HEK293 (cell line): ENCODE measurements at regions not wholly inside any gene's neighbourhood (a gene's known extent, or its start where the extent isn't known, plus 50 kb on each side); places are given as distances from the start of the nearest gene placed in this dataset.

Experiments
- GLIS1 ChIP-seq: fragments of 450-650 bp; formaldehyde crosslinking; IDR thresholded peaks from 2 replicates; pipeline ENCODE4 v1.5.1; 2016; ENCODE audit warnings: missing biosample characterization, missing genetic modification characterization
- ZNF561 ChIP-seq: fragments of 450-650 bp; IDR thresholded peaks from 2 replicates; pipeline ENCODE4 v1.5.1; 2018; ENCODE audit warnings: missing biosample characterization, missing genetic modification characterization, borderline replicate concordance
- TF ChIP-seq, protein P1 (sequence below): fragments of 450-650 bp; formaldehyde crosslinking; IDR thresholded peaks from 2 replicates; pipeline ENCODE4 v1.5.1; 2016; ENCODE audit warnings: missing biosample characterization, missing genetic modification characterization

DNA sequence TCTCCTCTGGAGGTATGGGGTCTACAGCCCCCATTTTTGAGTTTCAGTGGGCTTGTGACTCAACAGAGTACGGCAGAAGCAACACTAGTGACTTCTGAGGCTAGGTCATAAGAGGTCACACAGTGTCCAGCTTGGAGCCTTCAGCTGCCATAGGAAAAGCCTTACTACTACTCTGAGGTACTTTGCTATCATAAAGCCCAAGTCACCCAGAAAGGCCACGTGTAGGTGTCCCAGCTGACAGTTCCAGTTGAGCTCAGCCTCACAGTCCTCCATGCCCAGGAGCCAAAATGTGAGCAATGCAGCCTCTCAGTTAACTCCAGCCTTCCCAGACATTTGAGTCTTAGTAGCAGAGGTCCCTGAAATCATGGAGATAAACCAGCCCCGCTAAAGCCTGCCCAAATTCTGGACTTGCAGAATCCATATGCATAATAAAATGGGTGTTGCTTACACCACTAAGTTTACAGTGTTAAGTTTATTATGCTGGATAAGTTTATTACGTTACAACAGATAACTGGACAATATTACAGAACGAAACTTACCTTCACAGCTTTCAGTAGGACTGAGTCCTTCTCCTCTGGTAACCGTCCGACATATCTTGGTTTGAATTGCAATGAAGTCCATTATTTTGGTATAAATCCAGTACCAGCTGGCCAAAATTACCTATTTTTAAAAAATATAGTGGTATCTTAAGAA lies 181.1 kb downstream of the AVL9 start:
- TF ChIP-seq ZNF561 (tag by site-specific recombination): no peak
- no peak for TF ChIP-seq GLIS1 (tag by site-specific recombination)
- TF ChIP-seq, protein P1, sequence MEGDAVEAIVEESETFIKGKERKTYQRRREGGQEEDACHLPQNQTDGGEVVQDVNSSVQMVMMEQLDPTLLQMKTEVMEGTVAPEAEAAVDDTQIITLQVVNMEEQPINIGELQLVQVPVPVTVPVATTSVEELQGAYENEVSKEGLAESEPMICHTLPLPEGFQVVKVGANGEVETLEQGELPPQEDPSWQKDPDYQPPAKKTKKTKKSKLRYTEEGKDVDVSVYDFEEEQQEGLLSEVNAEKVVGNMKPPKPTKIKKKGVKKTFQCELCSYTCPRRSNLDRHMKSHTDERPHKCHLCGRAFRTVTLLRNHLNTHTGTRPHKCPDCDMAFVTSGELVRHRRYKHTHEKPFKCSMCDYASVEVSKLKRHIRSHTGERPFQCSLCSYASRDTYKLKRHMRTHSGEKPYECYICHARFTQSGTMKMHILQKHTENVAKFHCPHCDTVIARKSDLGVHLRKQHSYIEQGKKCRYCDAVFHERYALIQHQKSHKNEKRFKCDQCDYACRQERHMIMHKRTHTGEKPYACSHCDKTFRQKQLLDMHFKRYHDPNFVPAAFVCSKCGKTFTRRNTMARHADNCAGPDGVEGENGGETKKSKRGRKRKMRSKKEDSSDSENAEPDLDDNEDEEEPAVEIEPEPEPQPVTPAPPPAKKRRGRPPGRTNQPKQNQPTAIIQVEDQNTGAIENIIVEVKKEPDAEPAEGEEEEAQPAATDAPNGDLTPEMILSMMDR: no peak
